Neutrophil (primary cell): ENCODE measurements at regions not wholly inside any gene's neighbourhood (a gene's known extent, or its start where the extent isn't known, plus 50 kb on each side); places are given as distances from the start of the nearest gene placed in this dataset.

Experiments
- H3K27ac ChIP-seq: fragments of 200-600 bp; sonication (generic); 2 replicates; pipeline ENCODE4 v1.5.1; 2016; ENCODE audit warnings: mild to moderate bottlenecking, moderate library complexity
- H3K27me3 ChIP-seq: fragments of 200-600 bp; sonication (generic); 2 replicates; pipeline ENCODE4 v1.6.0; 2016; ENCODE audit warnings: mild to moderate bottlenecking
- H3K36me3 ChIP-seq: fragments of 200-600 bp; sonication (generic); 2 replicates; pipeline ENCODE4 v1.5.1; 2017
- H3K4me1 ChIP-seq, 2 experiments: fragments of 200-600 bp in 1 of 2; sonication (generic) in 1 of 2; 1 replicate in 1 of 2; 2 replicates in 1 of 2; pipeline versions ENCODE4 v1.5.1 to v1.6.1; 2013 to 2016; ENCODE audit warnings: low read depth in 1 of 2, low read length in 1 of 2, mild to moderate bottlenecking in 1 of 2, moderate library complexity in 1 of 2; ENCODE audit not compliant: control insufficient read depth in 1 of 2, insufficient read depth in 1 of 2
- H3K4me3 ChIP-seq, 2 experiments: fragments of 200-600 bp in 1 of 2; sonication (generic) in 1 of 2; 1 replicate in 1 of 2; 2 replicates in 1 of 2; pipeline ENCODE4 v1.5.1; 2013 to 2016; ENCODE audit warnings: low read depth in 1 of 2, low read length in 1 of 2, mild to moderate bottlenecking in 1 of 2, moderate library complexity in 1 of 2
- H3K9me3 ChIP-seq: fragments of 200-600 bp; sonication (generic); 2 replicates; pipeline ENCODE4 v1.5.1; 2016
- CTCF ChIP-seq: fragments of 200-600 bp; sonication (generic); IDR thresholded peaks from 2 replicates; pipeline ENCODE4 v1.5.1; 2016; ENCODE audit warnings: antibody characterized with exemption

GRCh38 chr10:114767101-114767985, 54.2 kb upstream of the FHIP2A start:
- no peaks in the 10 kb centered on the region for H3K9me3 ChIP-seq
- H3K27me3 ChIP-seq = peaks cover 66% of the 10 kb centered on the region
- no peaks in the 10 kb centered on the region for H3K36me3 ChIP-seq
- no peak for TF ChIP-seq CTCF
- no peak overlapping the region for H3K27ac ChIP-seq
- peaks cover 6 to 9% of the 10 kb centered on the region in 2 experiments for H3K4me1 ChIP-seq
- peak overlapping the region; percentile 35 to 57 for H3K4me3 ChIP-seq

GRCh38 chr10:114767986-114768821, 53.4 kb upstream of the FHIP2A start:
- Histone ChIP-seq H3K27me3 (peaks cover 66% of the 10 kb centered on the region), H3K4me3 (peak overlapping the region; percentile 35 to 57), H3K4me1 (peaks cover 6 to 9% of the 10 kb centered on the region in 2 experiments), H3K27ac (no peak overlapping the region), H3K9me3 (no peaks in the 10 kb centered on the region), H3K36me3 (no peaks in the 10 kb centered on the region)
- no peak for TF ChIP-seq CTCF

DNA sequence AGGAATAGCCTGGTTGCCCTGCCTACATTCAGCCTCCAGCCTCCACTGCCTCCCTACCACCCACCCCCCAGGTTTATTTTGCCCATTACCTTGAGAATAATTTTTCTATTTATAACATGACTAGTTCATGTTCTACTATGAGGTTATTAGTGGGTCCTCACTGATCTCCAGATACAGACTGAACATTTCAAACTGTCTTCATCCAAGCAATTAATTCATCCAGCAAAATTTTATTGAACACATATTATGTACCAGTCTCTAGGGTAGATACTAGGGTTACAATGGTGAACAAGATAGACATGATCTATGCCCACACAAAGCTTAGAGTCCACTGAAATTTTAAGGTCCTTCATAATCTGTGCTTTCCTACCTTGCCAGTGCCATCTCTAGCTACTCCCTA, 51.6 kb upstream of the FHIP2A start:
- no peak overlapping the region for H3K27ac ChIP-seq
- no peaks in the 10 kb centered on the region for H3K9me3 ChIP-seq
- peaks cover 6 to 9% of the 10 kb centered on the region in 2 experiments for H3K4me1 ChIP-seq
- peaks cover 68% of the 10 kb centered on the region for H3K27me3 ChIP-seq
- H3K4me3 ChIP-seq = no peak overlapping the region
- TF ChIP-seq CTCF = no peak
- H3K36me3 ChIP-seq = no peaks in the 10 kb centered on the region

- H3K4me3 ChIP-seq = no peak overlapping the region
- no peak overlapping the region for H3K27ac ChIP-seq
- H3K27me3 ChIP-seq = peaks cover 63% of the 10 kb centered on the region
- H3K9me3 ChIP-seq = no peaks in the 10 kb centered on the region
- H3K4me1 ChIP-seq = peaks cover 6 to 9% of the 10 kb centered on the region in 2 experiments
- TF ChIP-seq CTCF = no peak
- H3K36me3 ChIP-seq = no peaks in the 10 kb centered on the region
Observed at GRCh38 chr10:114771157-114771556, 50.4 kb upstream of the FHIP2A start.

GRCh38 chr10:114771749-114772148, 49.8 kb upstream of the FHIP2A start:
- no peak overlapping the region for H3K27ac ChIP-seq

More at GRCh38 chr10:114771749-114772148, 49.8 kb upstream of the FHIP2A start:
- Histone ChIP-seq H3K27me3 (peaks cover 57% of the 10 kb centered on the region), H3K36me3 (no peaks in the 10 kb centered on the region), H3K9me3 (no peaks in the 10 kb centered on the region), H3K4me3 (no peak overlapping the region), H3K4me1 (peaks cover 6 to 9% of the 10 kb centered on the region in 2 experiments)
- no peak for TF ChIP-seq CTCF
